HG03175 (cell line): ENCODE measurements at regions not wholly inside any gene's neighbourhood (a gene's known extent, or its start where the extent isn't known, plus 50 kb on each side); places are given as distances from the start of the nearest gene placed in this dataset.
"Not testable (repeated sequence)": the region's sequence is repeated elsewhere in the genome, so short reads cannot be mapped to it uniquely, and the experiment has no call there.

ENCODE experiments used
- ATAC-seq: cut with Tn5 transposase; IDR thresholded peaks from one replicate; pipeline ENCODE4 v1.9.1; 2021; ENCODE audit warnings: mild to moderate bottlenecking, moderate library complexity; ENCODE audit not compliant: unreplicated experiment

DNA sequence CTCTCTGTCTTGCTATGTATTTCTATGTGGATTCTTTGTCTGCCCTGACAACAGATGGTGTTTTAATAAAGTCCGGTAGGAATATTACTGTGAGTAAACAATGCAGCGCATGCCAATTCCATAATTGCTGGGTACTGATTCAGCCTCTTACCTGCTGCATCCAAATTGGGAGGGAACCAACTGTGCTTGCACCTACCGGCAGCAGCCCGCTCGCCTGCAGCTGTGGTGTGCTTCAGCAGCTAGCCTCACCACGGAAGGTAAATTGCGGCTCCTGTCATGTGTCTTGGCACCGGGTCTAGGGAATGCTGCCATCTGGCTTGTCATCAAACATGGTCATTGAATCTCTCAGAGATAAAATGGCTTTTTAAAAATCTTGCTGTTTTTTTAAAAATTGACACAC lies 704.8 kb upstream of the SLC35B3 start:
- no peak for ATAC-seq

GRCh38 chr6:9139746-9140145 lies 704.4 kb upstream of the SLC35B3 start:
- no peak for ATAC-seq

GRCh38 chr6:9138936-9139335 lies 703.6 kb upstream of the SLC35B3 start:
- ATAC-seq = no peak

DNA sequence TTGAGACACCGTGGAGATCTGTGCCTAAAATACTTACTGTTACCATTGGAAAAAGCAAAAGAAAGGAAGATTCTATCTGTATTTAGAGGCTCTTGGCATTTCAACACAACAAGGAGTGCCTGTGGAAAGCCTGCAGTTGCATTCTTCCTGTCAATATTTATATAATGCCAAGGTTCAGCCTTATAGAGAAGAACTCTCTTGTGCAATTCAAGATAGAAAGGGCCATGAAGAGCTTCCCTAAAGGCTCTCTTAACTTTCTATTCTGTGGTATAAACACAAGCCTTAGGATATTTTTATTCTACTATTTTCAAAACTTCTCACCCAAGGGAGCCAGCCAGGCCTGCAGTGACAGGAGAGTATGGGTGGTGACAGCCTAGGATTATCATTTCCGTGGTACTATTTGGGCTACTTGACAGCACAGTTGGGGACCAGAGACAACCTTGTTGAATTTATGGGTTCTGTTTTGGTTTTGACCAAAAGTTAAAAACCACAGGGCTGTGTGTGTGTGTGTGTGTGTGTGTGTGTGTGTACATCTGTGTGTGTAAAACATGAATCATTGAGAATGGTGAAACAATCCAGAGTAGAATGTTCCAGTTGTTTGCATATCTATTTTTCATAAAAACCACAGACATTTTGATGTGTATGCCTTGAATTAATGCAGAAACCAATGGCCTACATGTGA lies 700.9 kb upstream of the SLC35B3 start:
- no peak for ATAC-seq

- no peak for ATAC-seq
Measured at GRCh38 chr6:9131616-9132015, 696.3 kb upstream of the SLC35B3 start.

- ATAC-seq = no peak
Measured at GRCh38 chr6:9131201-9131600, 695.9 kb upstream of the SLC35B3 start.

- ATAC-seq = no peak
Measured at GRCh38 chr6:9128970-9129369, 693.6 kb upstream of the SLC35B3 start.

GRCh38 chr6:9126878-9127560 lies 691.7 kb upstream of the SLC35B3 start:
- ATAC-seq = no peak

DNA sequence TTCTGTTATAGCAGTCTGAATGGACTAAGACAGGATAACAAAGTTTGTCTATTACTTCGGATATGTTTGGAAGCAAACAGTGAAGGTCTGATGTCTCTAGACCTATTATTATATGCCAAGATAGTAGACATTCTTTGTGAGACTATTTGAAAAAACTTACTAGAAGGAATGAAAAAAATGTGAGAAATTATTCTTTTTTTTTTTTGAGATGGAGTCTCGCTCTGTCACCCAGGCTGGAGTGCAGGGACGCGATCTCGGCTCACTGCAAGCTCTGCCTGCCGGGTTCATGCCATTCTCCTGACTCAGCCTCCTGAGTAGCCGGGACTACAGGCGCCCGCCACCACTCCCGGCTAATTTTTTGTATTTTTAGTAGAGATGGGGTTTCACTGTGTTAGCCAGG lies 690.7 kb upstream of the SLC35B3 start:
- ATAC-seq = not testable (repeated sequence)

DNA sequence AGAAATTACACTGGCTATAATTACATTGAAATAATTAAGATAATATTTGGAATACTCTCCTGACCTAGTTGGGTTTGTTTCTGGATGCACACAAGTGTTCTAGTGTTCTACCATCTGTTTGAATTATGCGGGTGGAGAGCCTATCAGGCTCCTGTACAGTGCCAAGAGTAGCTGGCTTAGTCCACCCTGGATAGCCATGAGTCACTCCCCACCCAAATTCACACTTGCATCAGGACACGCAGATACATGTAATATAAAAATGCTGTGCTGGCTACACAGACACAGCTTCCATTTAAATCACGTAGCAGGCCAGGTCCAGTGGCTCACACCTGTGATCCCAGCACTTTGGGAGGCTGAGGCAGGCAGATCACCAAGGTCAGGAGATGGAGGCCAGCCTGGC lies 686.2 kb upstream of the SLC35B3 start:
- no peak for ATAC-seq

DNA sequence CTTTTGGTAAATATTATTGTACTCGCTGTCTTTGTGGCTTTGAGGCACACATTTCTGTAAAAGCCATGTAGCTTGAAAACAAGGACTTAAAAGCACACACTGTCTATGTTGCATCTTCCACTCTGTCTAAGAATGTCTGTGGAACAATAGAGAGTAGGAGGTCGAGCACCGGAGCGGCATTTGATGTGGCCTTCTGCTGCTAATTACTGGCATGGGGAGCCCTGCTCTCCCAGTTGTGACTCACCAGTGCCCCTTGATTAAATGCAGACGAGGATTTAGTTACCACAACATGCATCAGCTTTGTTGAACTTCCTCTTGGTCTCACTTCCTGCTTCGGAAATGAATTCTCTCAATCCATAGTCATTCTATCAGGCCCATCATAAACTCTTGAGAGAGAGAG lies 680.7 kb upstream of the SLC35B3 start:
- ATAC-seq = no peak

DNA sequence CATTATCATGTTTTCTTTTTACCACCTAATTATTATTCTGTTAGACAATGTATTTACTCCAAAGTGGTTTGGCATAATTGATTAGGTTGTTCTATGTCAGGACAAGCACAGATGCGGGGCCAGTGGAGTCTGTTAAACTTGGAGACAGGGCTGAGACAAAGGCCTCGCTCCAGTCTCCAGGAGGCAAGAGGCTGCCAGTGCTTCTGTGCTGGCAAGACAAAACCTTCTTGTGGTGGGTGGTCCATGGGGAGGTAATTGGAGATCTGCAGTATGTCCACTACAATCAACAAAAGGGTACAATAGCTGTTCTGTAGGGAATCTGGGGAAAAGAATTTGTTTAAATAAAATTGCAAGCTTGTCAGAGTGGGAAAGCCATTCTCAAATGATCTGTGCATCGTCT lies 677.2 kb upstream of the SLC35B3 start:
- no peak for ATAC-seq

GRCh38 chr6:9103876-9104521 lies 668.7 kb upstream of the SLC35B3 start:
- ATAC-seq = no peak

DNA sequence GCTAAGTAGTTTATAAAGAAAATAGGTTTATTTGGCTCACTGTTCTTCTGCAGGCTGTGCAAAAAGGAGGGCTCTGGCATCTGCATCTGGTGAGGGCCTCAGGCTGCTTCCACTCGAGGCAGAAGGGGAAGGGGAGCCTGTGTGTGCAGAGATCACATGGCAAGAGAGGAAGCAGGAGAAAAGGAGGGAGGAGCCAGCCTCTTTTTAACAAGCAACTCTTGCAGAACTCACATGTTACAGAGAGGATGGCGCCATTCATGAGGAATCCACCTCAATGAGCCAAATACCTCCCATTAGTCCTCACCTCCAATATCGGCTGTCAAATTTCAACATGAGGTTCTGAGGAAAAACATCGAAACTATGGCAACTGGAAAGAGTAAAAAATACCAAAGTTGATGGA lies 666.6 kb upstream of the SLC35B3 start:
- ATAC-seq = no peak

DNA sequence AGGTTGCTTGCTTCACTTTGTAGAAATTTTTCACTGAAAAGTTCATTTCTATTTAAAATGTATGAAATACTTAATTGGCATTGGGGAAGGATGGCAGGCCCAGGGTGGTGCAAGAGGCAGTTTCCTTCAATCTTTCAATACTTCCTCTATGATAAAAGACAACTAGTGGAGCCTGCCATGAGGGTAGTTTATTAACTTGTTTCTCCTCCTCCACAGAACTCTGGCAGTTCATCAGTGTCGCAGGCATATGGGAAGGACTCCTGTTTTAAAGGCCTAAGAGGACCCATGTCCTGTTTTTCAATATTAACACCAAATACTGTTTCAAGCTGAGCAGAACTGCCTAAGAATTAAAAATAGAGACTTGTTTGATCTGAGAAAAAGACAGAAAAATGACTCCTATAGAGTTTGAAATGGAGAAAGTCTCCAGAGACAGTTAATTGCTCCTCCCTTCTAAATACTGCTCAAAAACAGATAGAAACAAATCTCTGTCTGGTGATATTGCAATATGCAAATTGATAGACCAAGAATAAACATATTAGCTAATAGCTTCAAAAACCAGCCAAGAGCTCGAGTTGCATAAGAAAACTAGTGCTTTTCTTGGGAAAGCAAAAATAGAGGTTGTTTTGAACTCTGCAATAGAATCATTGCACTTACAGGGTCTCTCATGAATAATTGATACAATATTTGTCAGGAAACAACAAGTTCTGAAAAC lies 665.7 kb upstream of the SLC35B3 start:
- no peak for ATAC-seq

GRCh38 chr6:9095729-9096128 lies 660.4 kb upstream of the SLC35B3 start:
- ATAC-seq = no peak

DNA sequence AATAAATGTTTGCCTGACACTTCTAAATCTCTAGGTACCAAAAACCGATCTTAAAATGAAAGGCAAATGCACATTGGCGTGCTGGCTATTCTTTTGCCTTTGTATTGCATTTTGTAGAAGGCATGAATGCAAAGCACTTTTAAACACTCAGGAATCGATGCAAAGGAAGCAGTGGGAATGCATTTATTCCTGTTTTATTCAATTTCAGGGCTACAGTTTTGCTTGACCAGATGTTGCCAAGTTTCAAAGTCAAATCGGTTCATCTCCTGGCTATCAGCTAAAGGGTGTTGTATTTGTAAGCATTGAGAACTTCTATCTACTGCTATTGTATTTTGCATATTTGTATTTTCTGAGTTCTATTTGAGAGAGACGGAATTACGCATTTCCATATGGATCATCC lies 659.8 kb upstream of the SLC35B3 start:
- no peak for ATAC-seq

DNA sequence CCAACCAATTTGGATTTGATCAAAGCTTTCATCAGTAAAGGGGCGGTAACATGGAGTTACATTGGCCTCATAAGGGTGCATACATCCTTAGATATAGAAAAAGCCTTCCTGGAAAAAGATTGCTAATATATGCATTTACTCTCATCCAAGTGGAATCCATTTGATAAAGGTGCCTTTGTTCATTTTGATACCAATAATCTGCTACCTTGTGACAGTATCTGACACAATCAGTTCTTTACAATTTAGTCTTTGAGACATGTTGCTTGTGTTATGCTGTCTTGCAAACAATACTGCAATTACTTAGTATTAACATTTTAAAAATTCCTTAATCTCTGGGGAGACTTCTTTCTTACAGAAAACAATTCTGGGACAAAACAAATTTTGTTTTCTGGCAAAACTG lies 654.4 kb upstream of the SLC35B3 start:
- ATAC-seq = no peak

- no peak for ATAC-seq
Measured at GRCh38 chr6:9087470-9087869, 652.1 kb upstream of the SLC35B3 start.

DNA sequence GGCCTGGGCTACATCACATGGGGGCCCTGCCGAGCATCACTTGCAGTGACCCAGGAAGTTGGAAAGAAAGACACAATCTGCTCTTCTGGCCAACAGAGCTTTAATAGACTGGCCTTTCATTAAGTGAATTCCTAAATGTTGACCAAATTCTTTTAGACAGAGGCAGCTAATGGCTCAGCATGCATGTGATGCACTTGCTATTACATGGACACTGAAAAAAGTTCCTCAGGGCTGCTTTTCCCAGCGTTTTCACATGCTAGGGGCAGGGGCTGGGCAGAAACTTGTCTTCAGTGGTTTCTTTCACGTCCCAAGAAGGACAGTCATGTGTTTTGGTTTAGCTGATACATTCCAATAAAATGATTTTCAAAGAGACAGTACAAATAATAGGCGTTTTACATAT lies 651.0 kb upstream of the SLC35B3 start:
- ATAC-seq = no peak

DNA sequence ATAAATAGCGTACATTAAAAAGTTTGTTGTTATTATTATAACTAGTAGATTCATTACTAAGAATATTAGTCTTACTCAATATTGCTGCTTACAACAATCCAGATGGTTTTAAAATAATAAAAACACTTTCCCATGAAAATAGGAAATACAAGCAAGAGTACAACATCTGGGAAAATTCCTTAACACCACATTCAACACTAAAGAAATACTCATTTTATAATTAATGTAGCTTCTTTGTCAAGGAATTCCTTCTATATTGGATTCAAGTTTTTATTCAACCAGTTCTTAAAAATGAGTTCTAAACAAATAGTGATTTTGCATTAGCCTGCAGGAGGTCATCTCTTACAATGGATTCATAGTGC lies 650.3 kb upstream of the SLC35B3 start:
- no peak for ATAC-seq
